ENCODE measurements at regions not wholly inside any gene's neighbourhood (a gene's known extent, or its start where the extent isn't known, plus 50 kb on each side); places are given as distances from the start of the nearest gene placed in this dataset.

GRCh38 chr19:31664997-31665396 lies 315.8 kb upstream of the TSHZ3 start:
- no peak for TF ChIP-seq CTCF (IDR thresholded peaks at IDR 0.05; ENCODE audit: low read depth, low read length, poor library complexity, severe bottlenecking)
- no peak for TF ChIP-seq EZH2phosphoT487 (IDR thresholded peaks at IDR 0.05; ENCODE audit: borderline replicate concordance, low read length)
